GM23338 (cell line): ENCODE measurements at regions not wholly inside any gene's neighbourhood (a gene's known extent, or its start where the extent isn't known, plus 50 kb on each side); places are given as distances from the start of the nearest gene placed in this dataset.

Experiments used
- CREB1 ChIP-seq: fragments of 250-450 bp; sonication (Bioruptor Pico); IDR thresholded peaks from 2 replicates; pipeline ENCODE4 v1.5.0; 2020; ENCODE audit warnings: low read depth, mild to moderate bottlenecking, moderate library complexity
- ETS1 ChIP-seq: IDR thresholded peaks from 2 replicates; pipeline ENCODE4 v1.6.1; 2016; ENCODE audit warnings: antibody characterized with exemption
- EZH2 ChIP-seq: fragments of 200-600 bp; sonication (generic); IDR thresholded peaks from one replicate; pipeline ENCODE4 v1.8.0; 2017; ENCODE audit warnings: antibody characterized with exemption, mild to moderate bottlenecking, low read depth; ENCODE audit not compliant: unreplicated experiment
- EZH2phosphoT487 ChIP-seq: fragments of 200-600 bp; sonication (generic); IDR thresholded peaks from one replicate; pipeline ENCODE4 v1.8.1; 2018; ENCODE audit warnings: antibody characterized with exemption; ENCODE audit not compliant: unreplicated experiment
- JUNB ChIP-seq: IDR thresholded peaks from one replicate; pipeline ENCODE4 v1.6.1; 2016; ENCODE audit warnings: antibody characterized with exemption; ENCODE audit not compliant: unreplicated experiment
- NANOG ChIP-seq: IDR thresholded peaks from 2 replicates; pipeline ENCODE4 v1.6.1; 2016; ENCODE audit warnings: antibody characterized with exemption, borderline replicate concordance
- POLR2AphosphoS5 ChIP-seq: IDR thresholded peaks from 2 replicates; pipeline ENCODE4 v1.6.1; 2016; ENCODE audit warnings: antibody characterized with exemption, low read depth
- REST ChIP-seq: IDR thresholded peaks from one replicate; pipeline ENCODE4 v1.6.1; 2018; ENCODE audit warnings: antibody characterized with exemption; ENCODE audit not compliant: unreplicated experiment
- STAT1 ChIP-seq: IDR thresholded peaks from one replicate; pipeline ENCODE4 v1.6.1; 2016; ENCODE audit warnings: antibody characterized with exemption; ENCODE audit not compliant: unreplicated experiment
- ZNF114 ChIP-seq: fragments of 250-450 bp; sonication (Bioruptor Pico); IDR thresholded peaks from 2 replicates; pipeline ENCODE4 v1.5.0; 2020; ENCODE audit warnings: mild to moderate bottlenecking, moderate library complexity
- ZNF331 ChIP-seq: fragments of 250-450 bp; sonication (Bioruptor Pico); IDR thresholded peaks from 2 replicates; pipeline ENCODE4 v1.5.0; 2020; ENCODE audit warnings: low read depth, mild to moderate bottlenecking, moderate library complexity
- TF ChIP-seq, protein P1 (sequence below), 2 experiments: fragments of 200-600 bp in 1 of 2; sonication (generic) in 1 of 2; conservative IDR thresholded peaks; 2 replicates each; pipeline versions ENCODE4 v1.5.1 to v1.6.1; 2016 to 2017; ENCODE audit warnings: antibody characterized with exemption in 2 of 2, low read depth in 2 of 2, mild to moderate bottlenecking in 2 of 2, moderate library complexity in 1 of 2

DNA sequence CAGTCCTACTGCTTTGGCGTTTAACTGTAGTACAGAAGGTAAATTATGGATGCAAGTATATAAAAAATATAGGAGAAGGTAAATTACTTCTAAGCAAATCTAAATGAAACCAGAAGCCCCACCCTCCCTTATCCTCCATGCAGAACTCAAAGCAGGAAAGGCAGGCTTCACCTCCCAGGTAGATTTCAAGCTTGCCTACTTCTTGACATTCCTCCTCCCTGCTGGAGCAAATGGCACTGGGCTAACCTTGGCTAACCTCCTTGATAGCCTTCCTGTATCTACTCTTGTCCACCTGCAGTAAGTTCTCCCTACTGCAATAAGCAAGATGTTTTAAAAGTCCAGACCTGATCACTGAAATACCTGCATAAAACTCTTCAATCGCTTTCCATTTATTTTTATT, 396.0 kb downstream of the IRS2 start:
- TF ChIP-seq, protein P1, sequence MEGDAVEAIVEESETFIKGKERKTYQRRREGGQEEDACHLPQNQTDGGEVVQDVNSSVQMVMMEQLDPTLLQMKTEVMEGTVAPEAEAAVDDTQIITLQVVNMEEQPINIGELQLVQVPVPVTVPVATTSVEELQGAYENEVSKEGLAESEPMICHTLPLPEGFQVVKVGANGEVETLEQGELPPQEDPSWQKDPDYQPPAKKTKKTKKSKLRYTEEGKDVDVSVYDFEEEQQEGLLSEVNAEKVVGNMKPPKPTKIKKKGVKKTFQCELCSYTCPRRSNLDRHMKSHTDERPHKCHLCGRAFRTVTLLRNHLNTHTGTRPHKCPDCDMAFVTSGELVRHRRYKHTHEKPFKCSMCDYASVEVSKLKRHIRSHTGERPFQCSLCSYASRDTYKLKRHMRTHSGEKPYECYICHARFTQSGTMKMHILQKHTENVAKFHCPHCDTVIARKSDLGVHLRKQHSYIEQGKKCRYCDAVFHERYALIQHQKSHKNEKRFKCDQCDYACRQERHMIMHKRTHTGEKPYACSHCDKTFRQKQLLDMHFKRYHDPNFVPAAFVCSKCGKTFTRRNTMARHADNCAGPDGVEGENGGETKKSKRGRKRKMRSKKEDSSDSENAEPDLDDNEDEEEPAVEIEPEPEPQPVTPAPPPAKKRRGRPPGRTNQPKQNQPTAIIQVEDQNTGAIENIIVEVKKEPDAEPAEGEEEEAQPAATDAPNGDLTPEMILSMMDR (conservative IDR thresholded peaks at IDR 0.05; ENCODE audit: low read depth in 2 of 2), result no peak
- no peak for TF ChIP-seq EZH2
- TF ChIP-seq CREB1 (CRISPR knock-in tag), result no peak
- no peak for TF ChIP-seq NANOG
- no peak for TF ChIP-seq JUNB
- no peak for TF ChIP-seq REST
- no peak for TF ChIP-seq POLR2AphosphoS5
- no peak for TF ChIP-seq EZH2phosphoT487
- no peak for TF ChIP-seq ZNF114 (CRISPR knock-in tag)
- TF ChIP-seq ETS1, result no peak
- no peak for TF ChIP-seq ZNF331
- no peak for TF ChIP-seq STAT1
